HG02759 (cell line): ENCODE measurements at regions not wholly inside any gene's neighbourhood (a gene's known extent, or its start where the extent isn't known, plus 50 kb on each side); places are given as distances from the start of the nearest gene placed in this dataset.

Experiments used
- ATAC-seq: cut with Tn5 transposase; IDR thresholded peaks from one replicate; pipeline ENCODE4 v1.9.1; 2021; ENCODE audit warnings: mild to moderate bottlenecking, moderate library complexity; ENCODE audit not compliant: unreplicated experiment

- ATAC-seq = no peak
Observed at GRCh38 chr5:14019768-14020290, 75.3 kb upstream of the DNAH5 start.

GRCh38 chr5:14017904-14018303 lies 73.4 kb upstream of the DNAH5 start:
- ATAC-seq = no peak

- ATAC-seq = no peak
Observed at GRCh38 chr5:14016549-14016948, 72.1 kb upstream of the DNAH5 start.

- peak; percentile 98 for ATAC-seq
Observed at GRCh38 chr5:14011089-14012020, 66.9 kb upstream of the DNAH5 start.

GRCh38 chr5:14009575-14009974 lies 65.1 kb upstream of the DNAH5 start:
- ATAC-seq = no peak

GRCh38 chr5:14008819-14009311 lies 64.4 kb upstream of the DNAH5 start:
- no peak for ATAC-seq

- ATAC-seq = no peak
Observed at GRCh38 chr5:14006823-14007520, 62.5 kb upstream of the DNAH5 start.

- ATAC-seq = no peak
Observed at GRCh38 chr5:14004598-14005394, 60.3 kb upstream of the DNAH5 start.

- no peak for ATAC-seq
Observed at GRCh38 chr5:14003936-14004335, 59.4 kb upstream of the DNAH5 start.

- ATAC-seq = no peak
Observed at GRCh38 chr5:14003513-14003912, 59.0 kb upstream of the DNAH5 start.

GRCh38 chr5:13998254-13998653 lies 53.8 kb upstream of the DNAH5 start:
- no peak for ATAC-seq

- ATAC-seq = no peak
Observed at GRCh38 chr5:13997514-13997913, 53.0 kb upstream of the DNAH5 start.

GRCh38 chr5:13994621-13995253 lies 50.2 kb upstream of the DNAH5 start:
- ATAC-seq = no peak
